GM12865 (cell line): ENCODE measurements at regions not wholly inside any gene's neighbourhood (a gene's known extent, or its start where the extent isn't known, plus 50 kb on each side); places are given as distances from the start of the nearest gene placed in this dataset.

Source experiments
- DNase-seq: peaks from one replicate; pipeline ENCODE4 v3.0.0; 2010; ENCODE audit warnings: low read depth
- H3K4me3 ChIP-seq: 2 replicates; pipeline ENCODE4 v1.5.1; 2011; ENCODE audit warnings: mild to moderate bottlenecking, low read depth, low read length, control low read depth
- CTCF ChIP-seq: IDR thresholded peaks from 2 replicates; pipeline ENCODE4 v1.5.1; 2011; ENCODE audit warnings: low read length, control low read depth, low read depth, inconsistent platforms; ENCODE audit not compliant: insufficient read depth; ENCODE audit errors: missing control alignments

GRCh38 chr11:36890121-36890679 lies 292.2 kb upstream of the RAG2 start:
- no peak for TF ChIP-seq CTCF
- DNase-seq = peak; percentile 14
- no peak overlapping the region for H3K4me3 ChIP-seq

GRCh38 chr11:36885154-36885553 lies 287.1 kb upstream of the RAG2 start:
- peak; percentile 19 for DNase-seq
- no peak overlapping the region for H3K4me3 ChIP-seq
- no peak for TF ChIP-seq CTCF

- no peak overlapping the region for H3K4me3 ChIP-seq
- DNase-seq = no peak
- TF ChIP-seq CTCF = no peak
Observed at GRCh38 chr11:36878737-36879136, 280.7 kb upstream of the RAG2 start.

- H3K4me3 ChIP-seq = no peak overlapping the region
- TF ChIP-seq CTCF = no peak
- no peak for DNase-seq
Observed at GRCh38 chr11:36877149-36877548, 279.1 kb upstream of the RAG2 start.

GRCh38 chr11:36876266-36876665 lies 278.2 kb upstream of the RAG2 start:
- TF ChIP-seq CTCF = no peak
- DNase-seq = no peak
- no peak overlapping the region for H3K4me3 ChIP-seq

- TF ChIP-seq CTCF = no peak
- no peak for DNase-seq
- H3K4me3 ChIP-seq = no peak overlapping the region
Observed at GRCh38 chr11:36874291-36874690, 276.3 kb upstream of the RAG2 start.

GRCh38 chr11:36870361-36870760 lies 272.3 kb upstream of the RAG2 start:
- TF ChIP-seq CTCF = no peak
- no peak overlapping the region for H3K4me3 ChIP-seq
- DNase-seq = no peak
